ENCODE measurements at regions not wholly inside any gene's neighbourhood (a gene's known extent, or its start where the extent isn't known, plus 50 kb on each side); places are given as distances from the start of the nearest gene placed in this dataset.

- CTCF ChIA-PET, result no interaction called here
- 89% methylated on average over 3 of the region's 4 CpGs for WGBS (ENCODE audit: insufficient coverage)
Observed at GRCh38 chr5:146993876-146994530, 115.4 kb upstream of the PPP2R2B start.

GRCh38 chr5:146995878-146996277 is 117.3 kb upstream of the PPP2R2B start:
- ChIA-PET CTCF (interaction anchor here (1.5 kb wide), 1 partner anchor 29 kb away, joined by 4 read pairs; no protein-coding TSS in a partner anchor), POLR2A (no interaction called here)
- Histone ChIP-seq H3K4me3 (ENCODE audit: control insufficient read depth in 1 of 7, extremely low read depth in 1 of 7, insufficient read depth in 4 of 7, low read depth in 2 of 7, low read length in 6 of 7) (no peak overlapping the region), H3K9me3 (ENCODE audit: control extremely low read depth in 1 of 5, control insufficient read depth in 4 of 5, insufficient read depth in 2 of 5, low read depth in 1 of 5, low read length in 4 of 5) (peaks cover 0 to 2% (median 0%) of the 10 kb centered on the region in 5 experiments), H3K36me3 (ENCODE audit: control insufficient read depth in 4 of 4, insufficient read depth in 4 of 4, low read length in 3 of 4) (no peaks in the 10 kb centered on the region), H3K27ac (ENCODE audit: insufficient read depth in 1 of 2, low read depth in 1 of 2, low read length in 2 of 2, poor library complexity in 1 of 2, severe bottlenecking in 2 of 2) (no peak overlapping the region), H3K4me1 (ENCODE audit: control extremely low read depth in 1 of 4, control insufficient read depth in 4 of 4, insufficient read depth in 4 of 4, low read length in 3 of 4) (no peaks in the 10 kb centered on the region), H3K27me3 (replicated peaks in 2 of 5; ENCODE audit: control insufficient read depth in 4 of 5, insufficient read depth in 5 of 5, low read length in 4 of 5) (peaks cover 0 to 5% (median 0%) of the 10 kb centered on the region in 5 experiments)
- no peak for DNase-seq
- whole genome bisulfite sequencing (ENCODE audit: insufficient coverage), result 100% methylated on average over 1 of the region's 1 CpG

More at GRCh38 chr5:146993876-146994530, 115.4 kb upstream of the PPP2R2B start:
- H3K9me3 ChIP-seq (ENCODE audit: control extremely low read depth in 1 of 5, control insufficient read depth in 4 of 5, insufficient read depth in 2 of 5, low read depth in 1 of 5, low read length in 4 of 5), result peaks cover 0 to 7% (median 2%) of the 10 kb centered on the region in 5 experiments
- no peak overlapping the region for H3K4me3 ChIP-seq (ENCODE audit: control insufficient read depth in 1 of 7, extremely low read depth in 1 of 7, insufficient read depth in 4 of 7, low read depth in 2 of 7, low read length in 6 of 7)
- H3K36me3 ChIP-seq (ENCODE audit: control insufficient read depth in 4 of 4, insufficient read depth in 4 of 4, low read length in 3 of 4), result no peaks in the 10 kb centered on the region
- H3K4me1 ChIP-seq (ENCODE audit: control extremely low read depth in 1 of 4, control insufficient read depth in 4 of 4, insufficient read depth in 4 of 4, low read length in 3 of 4), result no peaks in the 10 kb centered on the region
- peaks cover 0 to 2% (median 0%) of the 10 kb centered on the region in 5 experiments for H3K27me3 ChIP-seq (replicated peaks in 2 of 5; ENCODE audit: control insufficient read depth in 4 of 5, insufficient read depth in 5 of 5, low read length in 4 of 5)
- DNase-seq, result no peak
- POLR2A ChIA-PET, result no interaction called here
- H3K27ac ChIP-seq (ENCODE audit: insufficient read depth in 1 of 2, low read depth in 1 of 2, low read length in 2 of 2, poor library complexity in 1 of 2, severe bottlenecking in 2 of 2), result no peak overlapping the region

GRCh38 chr5:147015405-147015804 is 136.8 kb upstream of the PPP2R2B start:
- no peaks in the 10 kb centered on the region for H3K36me3 ChIP-seq (ENCODE audit: control insufficient read depth in 4 of 4, insufficient read depth in 4 of 4, low read length in 3 of 4)
- H3K27me3 ChIP-seq (replicated peaks in 2 of 5; ENCODE audit: control insufficient read depth in 4 of 5, insufficient read depth in 5 of 5, low read length in 4 of 5), result peaks cover 0 to 3% (median 0%) of the 10 kb centered on the region in 5 experiments
- no peaks in the 10 kb centered on the region for H3K9me3 ChIP-seq (ENCODE audit: control extremely low read depth in 1 of 5, control insufficient read depth in 4 of 5, insufficient read depth in 2 of 5, low read depth in 1 of 5, low read length in 4 of 5)
- POLR2A ChIA-PET, result no interaction called here
- CTCF ChIA-PET, result no interaction called here
- no peak for DNase-seq
- WGBS (ENCODE audit: insufficient coverage), result 100% methylated on average over 2 of the region's 3 CpGs
- H3K4me3 ChIP-seq (ENCODE audit: control insufficient read depth in 1 of 7, extremely low read depth in 1 of 7, insufficient read depth in 4 of 7, low read depth in 2 of 7, low read length in 6 of 7), result no peak overlapping the region
- H3K27ac ChIP-seq (ENCODE audit: insufficient read depth in 1 of 2, low read depth in 1 of 2, low read length in 2 of 2, poor library complexity in 1 of 2, severe bottlenecking in 2 of 2), result no peak overlapping the region
- no peaks in the 10 kb centered on the region for H3K4me1 ChIP-seq (ENCODE audit: control extremely low read depth in 1 of 4, control insufficient read depth in 4 of 4, insufficient read depth in 4 of 4, low read length in 3 of 4)

GRCh38 chr5:147017191-147017590 is 138.6 kb upstream of the PPP2R2B start:
- Histone ChIP-seq H3K27me3 (replicated peaks in 2 of 5; ENCODE audit: control insufficient read depth in 4 of 5, insufficient read depth in 5 of 5, low read length in 4 of 5) (peaks cover 0 to 3% (median 0%) of the 10 kb centered on the region in 5 experiments), H3K9me3 (ENCODE audit: control extremely low read depth in 1 of 5, control insufficient read depth in 4 of 5, insufficient read depth in 2 of 5, low read depth in 1 of 5, low read length in 4 of 5) (no peaks in the 10 kb centered on the region), H3K4me1 (ENCODE audit: control extremely low read depth in 1 of 4, control insufficient read depth in 4 of 4, insufficient read depth in 4 of 4, low read length in 3 of 4) (no peaks in the 10 kb centered on the region), H3K36me3 (ENCODE audit: control insufficient read depth in 4 of 4, insufficient read depth in 4 of 4, low read length in 3 of 4) (no peaks in the 10 kb centered on the region), H3K27ac (ENCODE audit: insufficient read depth in 1 of 2, low read depth in 1 of 2, low read length in 2 of 2, poor library complexity in 1 of 2, severe bottlenecking in 2 of 2) (no peak overlapping the region), H3K4me3 (ENCODE audit: control insufficient read depth in 1 of 7, extremely low read depth in 1 of 7, insufficient read depth in 4 of 7, low read depth in 2 of 7, low read length in 6 of 7) (no peak overlapping the region)
- CTCF ChIA-PET, result interaction anchor here (1.1 kb wide), 1 partner anchor 24 kb away, joined by 3 read pairs; no protein-coding TSS in a partner anchor
- DNase-seq, result no peak
- 34% methylated on average over 3 of the region's 3 CpGs for WGBS (ENCODE audit: insufficient coverage)
- POLR2A ChIA-PET, result no interaction called here

GRCh38 chr5:147017621-147018020 is 139.1 kb upstream of the PPP2R2B start:
- Histone ChIP-seq H3K9me3 (ENCODE audit: control extremely low read depth in 1 of 5, control insufficient read depth in 4 of 5, insufficient read depth in 2 of 5, low read depth in 1 of 5, low read length in 4 of 5) (no peaks in the 10 kb centered on the region), H3K4me1 (ENCODE audit: control extremely low read depth in 1 of 4, control insufficient read depth in 4 of 4, insufficient read depth in 4 of 4, low read length in 3 of 4) (no peaks in the 10 kb centered on the region), H3K27me3 (replicated peaks in 2 of 5; ENCODE audit: control insufficient read depth in 4 of 5, insufficient read depth in 5 of 5, low read length in 4 of 5) (peaks cover 0 to 3% (median 0%) of the 10 kb centered on the region in 5 experiments), H3K27ac (ENCODE audit: insufficient read depth in 1 of 2, low read depth in 1 of 2, low read length in 2 of 2, poor library complexity in 1 of 2, severe bottlenecking in 2 of 2) (no peak overlapping the region), H3K4me3 (ENCODE audit: control insufficient read depth in 1 of 7, extremely low read depth in 1 of 7, insufficient read depth in 4 of 7, low read depth in 2 of 7, low read length in 6 of 7) (no peak overlapping the region), H3K36me3 (ENCODE audit: control insufficient read depth in 4 of 4, insufficient read depth in 4 of 4, low read length in 3 of 4) (no peaks in the 10 kb centered on the region)
- POLR2A ChIA-PET, result no interaction called here
- DNase-seq, result no peak
- CTCF ChIA-PET, result no interaction called here

GRCh38 chr5:147018812-147019211 is 140.3 kb upstream of the PPP2R2B start:
- H3K9me3 ChIP-seq (ENCODE audit: control extremely low read depth in 1 of 5, control insufficient read depth in 4 of 5, insufficient read depth in 2 of 5, low read depth in 1 of 5, low read length in 4 of 5), result no peaks in the 10 kb centered on the region
- 100% methylated on average over 1 of the region's 1 CpG for WGBS (ENCODE audit: insufficient coverage)
- H3K27me3 ChIP-seq (replicated peaks in 2 of 5; ENCODE audit: control insufficient read depth in 4 of 5, insufficient read depth in 5 of 5, low read length in 4 of 5), result peaks cover 0 to 3% (median 0%) of the 10 kb centered on the region in 5 experiments
- no peaks in the 10 kb centered on the region for H3K36me3 ChIP-seq (ENCODE audit: control insufficient read depth in 4 of 4, insufficient read depth in 4 of 4, low read length in 3 of 4)
- ChIA-PET CTCF (no interaction called here), POLR2A (no interaction called here)
- no peak overlapping the region for H3K27ac ChIP-seq (ENCODE audit: insufficient read depth in 1 of 2, low read depth in 1 of 2, low read length in 2 of 2, poor library complexity in 1 of 2, severe bottlenecking in 2 of 2)
- no peak for DNase-seq
- H3K4me3 ChIP-seq (ENCODE audit: control insufficient read depth in 1 of 7, extremely low read depth in 1 of 7, insufficient read depth in 4 of 7, low read depth in 2 of 7, low read length in 6 of 7), result no peak overlapping the region
- H3K4me1 ChIP-seq (ENCODE audit: control extremely low read depth in 1 of 4, control insufficient read depth in 4 of 4, insufficient read depth in 4 of 4, low read length in 3 of 4), result no peaks in the 10 kb centered on the region

GRCh38 chr5:147036691-147037245 is 158.2 kb upstream of the PPP2R2B start:
- 100% methylated on average over 2 of the region's 4 CpGs for WGBS (ENCODE audit: insufficient coverage)
- CTCF ChIA-PET, result interaction anchor here (0.8 kb wide), 1 partner anchor 33 kb away, joined by 3 read pairs; no protein-coding TSS in a partner anchor
- POLR2A ChIA-PET, result no interaction called here
- H3K9me3 ChIP-seq (ENCODE audit: control extremely low read depth in 1 of 5, control insufficient read depth in 4 of 5, insufficient read depth in 2 of 5, low read depth in 1 of 5, low read length in 4 of 5), result peaks cover 0 to 4% (median 0%) of the 10 kb centered on the region in 5 experiments
- DNase-seq, result no peak
- peaks cover 0 to 1% (median 0%) of the 10 kb centered on the region in 5 experiments for H3K27me3 ChIP-seq (replicated peaks in 2 of 5; ENCODE audit: control insufficient read depth in 4 of 5, insufficient read depth in 5 of 5, low read length in 4 of 5)
- no peaks in the 10 kb centered on the region for H3K36me3 ChIP-seq (ENCODE audit: control insufficient read depth in 4 of 4, insufficient read depth in 4 of 4, low read length in 3 of 4)
- no peak overlapping the region for H3K4me3 ChIP-seq (ENCODE audit: control insufficient read depth in 1 of 7, extremely low read depth in 1 of 7, insufficient read depth in 4 of 7, low read depth in 2 of 7, low read length in 6 of 7)
- no peaks in the 10 kb centered on the region for H3K4me1 ChIP-seq (ENCODE audit: control extremely low read depth in 1 of 4, control insufficient read depth in 4 of 4, insufficient read depth in 4 of 4, low read length in 3 of 4)
- H3K27ac ChIP-seq (ENCODE audit: insufficient read depth in 1 of 2, low read depth in 1 of 2, low read length in 2 of 2, poor library complexity in 1 of 2, severe bottlenecking in 2 of 2), result no peak overlapping the region
